IgD-negative memory B cell (primary cell): ENCODE measurements at regions not wholly inside any gene's neighbourhood (a gene's known extent, or its start where the extent isn't known, plus 50 kb on each side); places are given as distances from the start of the nearest gene placed in this dataset.

Experiments used
- H3K27ac Mint-ChIP-seq, 3 donors: one replicate each; pipeline ENCODE4 v1.8.0; 2020 to 2022; ENCODE audit warnings: mild to moderate bottlenecking in 3 of 3, mixed read lengths in 3 of 3, moderate library complexity in 1 of 3
- H3K27me3 Mint-ChIP-seq: one replicate; pipeline ENCODE4 v1.8.0; 2021; ENCODE audit warnings: mixed read lengths
- H3K36me3 Mint-ChIP-seq: one replicate; pipeline ENCODE4 v1.8.0; 2020; ENCODE audit warnings: mild to moderate bottlenecking, mixed read lengths
- H3K4me1 Mint-ChIP-seq, 3 donors: one replicate each; pipeline ENCODE4 v1.8.0; 2020 to 2022; ENCODE audit warnings: mixed read lengths in 3 of 3, mild to moderate bottlenecking in 1 of 3
- H3K4me3 Mint-ChIP-seq, 4 donors: one replicate each; pipeline ENCODE4 v1.8.0; 2020 to 2022; ENCODE audit warnings: mild to moderate bottlenecking in 4 of 4, mixed read lengths in 4 of 4, moderate library complexity in 3 of 4
- H3K9me3 Mint-ChIP-seq, 3 donors: one replicate each; pipeline ENCODE4 v1.8.0; 2020 to 2021; ENCODE audit warnings: mixed read lengths in 3 of 3, mild to moderate bottlenecking in 1 of 3

DNA sequence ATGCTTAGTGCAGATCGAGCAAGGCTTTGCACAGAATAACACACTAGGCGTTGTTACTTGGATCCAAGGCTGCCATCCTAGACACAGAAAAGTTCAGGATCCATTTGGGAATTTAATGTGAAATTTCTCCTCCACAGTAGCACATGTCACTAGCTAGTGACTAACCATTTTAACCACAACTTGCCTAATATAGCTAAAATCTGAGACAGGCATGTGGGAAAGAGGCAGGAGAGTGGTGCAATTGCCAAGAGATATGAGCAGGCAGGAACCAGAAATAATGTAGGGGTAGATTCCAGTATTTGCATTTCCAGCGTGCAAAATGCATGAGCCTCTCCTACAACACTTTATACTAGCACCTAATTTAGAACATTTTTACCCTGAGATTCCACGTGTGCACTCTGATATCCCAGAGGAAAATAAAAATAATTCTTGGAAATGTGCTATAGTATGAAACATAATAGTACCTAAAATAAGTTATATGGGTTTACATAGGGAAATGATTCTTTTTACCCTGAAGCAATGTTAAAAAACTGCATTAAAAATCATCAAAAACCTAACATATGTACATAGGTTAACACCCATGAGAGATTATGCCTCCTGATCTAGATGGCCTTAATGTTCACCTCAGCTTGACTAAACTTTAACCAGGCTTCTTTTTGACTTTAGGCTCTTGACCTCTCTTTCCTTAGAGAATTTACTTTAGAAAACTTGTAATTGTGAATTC lies 1230.6 kb upstream of the NUDT12 start:
- no peaks in the 10 kb centered on the region for H3K36me3 Mint-ChIP-seq
- H3K9me3 Mint-ChIP-seq: peaks cover 0 to 2% (median 0%) of the 10 kb centered on the region in 3 donors
- H3K27ac Mint-ChIP-seq: no peak overlapping the region
- H3K4me1 Mint-ChIP-seq: no peaks in the 10 kb centered on the region
- no peaks in the 10 kb centered on the region for H3K27me3 Mint-ChIP-seq
- H3K4me3 Mint-ChIP-seq: no peak overlapping the region

GRCh38 chr5:104789366-104789765 lies 1226.8 kb upstream of the NUDT12 start:
- no peaks in the 10 kb centered on the region for H3K4me1 Mint-ChIP-seq
- no peaks in the 10 kb centered on the region for H3K36me3 Mint-ChIP-seq
- H3K4me3 Mint-ChIP-seq: no peak overlapping the region
- H3K9me3 Mint-ChIP-seq: peaks cover 3 to 9% (median 3%) of the 10 kb centered on the region in 3 donors
- no peak overlapping the region for H3K27ac Mint-ChIP-seq
- H3K27me3 Mint-ChIP-seq: no peaks in the 10 kb centered on the region

GRCh38 chr5:104785097-104785496 lies 1222.5 kb upstream of the NUDT12 start:
- no peaks in the 10 kb centered on the region for H3K4me1 Mint-ChIP-seq
- peaks cover 3 to 9% (median 8%) of the 10 kb centered on the region in 3 donors for H3K9me3 Mint-ChIP-seq
- no peak overlapping the region for H3K27ac Mint-ChIP-seq
- no peak overlapping the region for H3K4me3 Mint-ChIP-seq
- H3K36me3 Mint-ChIP-seq: no peaks in the 10 kb centered on the region
- H3K27me3 Mint-ChIP-seq: no peaks in the 10 kb centered on the region

GRCh38 chr5:104774372-104774771 lies 1211.8 kb upstream of the NUDT12 start:
- no peaks in the 10 kb centered on the region for H3K4me1 Mint-ChIP-seq
- H3K9me3 Mint-ChIP-seq: peaks cover 1 to 6% (median 6%) of the 10 kb centered on the region in 3 donors
- H3K27ac Mint-ChIP-seq: no peak overlapping the region
- H3K36me3 Mint-ChIP-seq: no peaks in the 10 kb centered on the region
- H3K4me3 Mint-ChIP-seq: no peak overlapping the region
- no peaks in the 10 kb centered on the region for H3K27me3 Mint-ChIP-seq

DNA sequence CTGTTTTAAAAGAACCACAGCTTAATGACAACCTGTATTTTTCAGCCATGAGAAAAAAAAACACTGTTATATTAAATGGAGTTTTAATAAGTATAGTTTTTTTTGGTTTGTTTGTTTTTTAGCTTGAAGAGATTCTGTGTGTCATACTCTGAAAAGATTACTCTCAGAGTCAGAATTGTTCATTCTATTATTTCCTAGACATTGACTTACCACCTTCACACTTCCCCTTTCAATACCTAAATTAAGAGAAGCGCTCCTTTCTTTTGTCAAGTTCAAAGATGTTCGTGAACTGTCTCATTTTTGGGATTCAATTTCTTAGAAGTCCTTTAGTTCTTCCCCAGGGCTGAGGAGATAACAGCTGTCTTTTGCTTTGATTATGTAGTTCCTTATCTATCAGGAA lies 1201.6 kb upstream of the NUDT12 start:
- H3K36me3 Mint-ChIP-seq: no peaks in the 10 kb centered on the region
- H3K27me3 Mint-ChIP-seq: no peaks in the 10 kb centered on the region
- no peaks in the 10 kb centered on the region for H3K4me1 Mint-ChIP-seq
- H3K4me3 Mint-ChIP-seq: no peak overlapping the region
- peaks cover 0 to 12% (median 0%) of the 10 kb centered on the region in 3 donors for H3K9me3 Mint-ChIP-seq
- no peak overlapping the region for H3K27ac Mint-ChIP-seq

GRCh38 chr5:104763216-104763615 lies 1200.6 kb upstream of the NUDT12 start:
- no peak overlapping the region for H3K4me3 Mint-ChIP-seq
- peaks cover 0 to 12% (median 0%) of the 10 kb centered on the region in 3 donors for H3K9me3 Mint-ChIP-seq
- H3K36me3 Mint-ChIP-seq: no peaks in the 10 kb centered on the region
- no peak overlapping the region for H3K27ac Mint-ChIP-seq
- no peaks in the 10 kb centered on the region for H3K4me1 Mint-ChIP-seq
- H3K27me3 Mint-ChIP-seq: no peaks in the 10 kb centered on the region

DNA sequence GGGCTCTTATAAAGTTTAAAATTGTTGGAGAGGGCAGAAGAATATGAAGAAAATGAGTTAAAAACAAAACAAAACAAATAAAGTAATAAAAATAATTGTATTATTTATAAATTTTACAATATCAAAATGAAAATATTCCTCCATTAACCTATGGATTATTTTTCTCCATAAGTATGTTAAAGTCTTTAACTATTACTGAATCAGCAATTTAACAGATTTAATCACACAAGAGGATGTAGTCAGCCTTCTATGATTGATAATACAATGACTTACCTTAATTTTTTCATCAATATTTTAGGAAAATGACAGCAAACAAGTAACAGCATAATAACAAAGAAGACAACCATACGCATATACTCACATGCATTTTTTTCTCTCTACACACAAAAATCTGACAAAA lies 1195.3 kb upstream of the NUDT12 start:
- no peak overlapping the region for H3K4me3 Mint-ChIP-seq
- H3K9me3 Mint-ChIP-seq: peaks cover 0 to 6% (median 4%) of the 10 kb centered on the region in 3 donors
- no peaks in the 10 kb centered on the region for H3K4me1 Mint-ChIP-seq
- H3K36me3 Mint-ChIP-seq: no peaks in the 10 kb centered on the region
- no peaks in the 10 kb centered on the region for H3K27me3 Mint-ChIP-seq
- no peak overlapping the region for H3K27ac Mint-ChIP-seq

DNA sequence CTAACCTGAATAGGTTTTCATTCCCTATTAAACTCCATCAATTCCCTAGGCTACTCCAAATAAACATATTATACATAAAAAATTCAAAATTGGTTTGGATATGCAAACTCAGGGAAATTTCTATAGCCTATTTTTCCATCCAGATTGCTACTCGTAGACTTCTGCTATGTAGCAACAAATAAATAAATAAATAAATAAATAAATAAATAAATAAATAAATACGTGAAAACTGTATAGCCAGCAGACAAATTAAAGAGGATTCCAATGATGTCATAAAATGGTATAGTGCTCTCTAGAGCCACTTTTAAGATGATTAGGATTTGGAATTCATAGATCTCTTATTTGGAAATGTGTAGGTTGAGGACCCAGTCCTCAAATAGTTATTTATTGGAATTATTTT lies 1193.2 kb upstream of the NUDT12 start:
- H3K27me3 Mint-ChIP-seq: no peaks in the 10 kb centered on the region
- no peak overlapping the region for H3K27ac Mint-ChIP-seq
- H3K36me3 Mint-ChIP-seq: no peaks in the 10 kb centered on the region

DNA sequence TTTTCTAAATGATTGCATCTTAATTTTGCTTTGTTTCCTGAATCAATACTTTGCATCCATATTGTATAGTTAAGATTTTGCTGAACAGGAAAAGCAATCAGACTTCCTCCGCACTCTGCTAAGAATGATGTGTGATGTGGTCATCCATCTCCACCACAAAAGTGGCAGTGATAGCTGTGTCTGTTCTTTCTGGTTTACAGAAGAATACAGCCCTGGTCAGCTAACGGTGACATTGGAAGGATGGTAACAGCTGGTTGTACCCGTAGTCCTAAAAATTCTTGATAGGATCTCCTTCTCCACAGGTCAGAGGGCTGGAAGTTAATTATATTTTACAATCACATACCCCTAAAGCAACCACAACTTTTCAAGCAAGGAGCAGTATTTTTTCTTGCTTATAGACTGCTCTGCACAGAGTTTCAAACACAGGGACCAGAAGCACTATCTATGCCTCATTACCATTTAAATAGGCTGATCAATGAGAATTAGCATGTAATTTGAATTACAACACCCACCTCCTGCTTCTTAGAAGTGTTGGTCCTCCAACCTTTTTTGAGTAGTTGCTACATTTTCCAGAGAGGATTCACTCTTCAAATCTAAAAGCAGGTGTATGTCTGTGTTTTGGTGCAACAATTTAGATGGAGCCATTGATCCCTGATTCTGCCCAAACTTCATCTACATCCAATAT lies 1191.9 kb upstream of the NUDT12 start:
- H3K4me3 Mint-ChIP-seq: no peak overlapping the region
- H3K4me1 Mint-ChIP-seq: no peaks in the 10 kb centered on the region
- no peaks in the 10 kb centered on the region for H3K36me3 Mint-ChIP-seq
- peaks cover 0 to 4% (median 0%) of the 10 kb centered on the region in 3 donors for H3K9me3 Mint-ChIP-seq
- no peak overlapping the region for H3K27ac Mint-ChIP-seq
- H3K27me3 Mint-ChIP-seq: no peaks in the 10 kb centered on the region

More for the DNA sequence above, 1193.2 kb upstream of the NUDT12 start:
- Mint-ChIP-seq H3K4me1 (no peaks in the 10 kb centered on the region), H3K9me3 (peaks cover 0 to 4% (median 0%) of the 10 kb centered on the region in 3 donors), H3K4me3 (no peak overlapping the region)

- H3K4me1 Mint-ChIP-seq: no peaks in the 10 kb centered on the region
- H3K27me3 Mint-ChIP-seq: no peaks in the 10 kb centered on the region
- no peak overlapping the region for H3K27ac Mint-ChIP-seq
- peaks cover 0 to 4% (median 0%) of the 10 kb centered on the region in 3 donors for H3K9me3 Mint-ChIP-seq
- H3K4me3 Mint-ChIP-seq: no peak overlapping the region
- no peaks in the 10 kb centered on the region for H3K36me3 Mint-ChIP-seq
Measured at GRCh38 chr5:104751969-104752368, 1189.4 kb upstream of the NUDT12 start.

DNA sequence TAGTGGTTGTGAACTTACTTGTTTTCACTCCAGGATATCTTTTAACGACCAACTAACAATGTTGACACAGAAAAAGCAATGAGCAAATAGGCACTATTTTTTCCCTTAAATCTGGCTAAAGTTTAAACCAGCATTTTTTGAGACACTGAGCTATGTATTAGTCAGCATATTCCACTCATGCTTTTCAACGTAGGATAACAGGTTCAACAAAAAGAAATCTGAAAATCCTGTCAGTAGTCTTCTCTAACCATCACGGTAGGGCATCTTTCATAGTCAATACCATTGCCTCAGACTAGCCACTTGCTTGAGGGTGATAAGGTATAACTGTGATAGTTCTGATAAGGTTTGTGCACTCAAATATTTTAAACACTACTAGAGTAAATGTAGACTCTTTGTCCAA lies 1177.3 kb upstream of the NUDT12 start:
- no peaks in the 10 kb centered on the region for H3K27me3 Mint-ChIP-seq
- H3K36me3 Mint-ChIP-seq: no peaks in the 10 kb centered on the region
- H3K27ac Mint-ChIP-seq: no peak overlapping the region
- H3K4me1 Mint-ChIP-seq: no peaks in the 10 kb centered on the region
- peaks cover 2 to 9% (median 4%) of the 10 kb centered on the region in 3 donors for H3K9me3 Mint-ChIP-seq
- H3K4me3 Mint-ChIP-seq: no peak overlapping the region

DNA sequence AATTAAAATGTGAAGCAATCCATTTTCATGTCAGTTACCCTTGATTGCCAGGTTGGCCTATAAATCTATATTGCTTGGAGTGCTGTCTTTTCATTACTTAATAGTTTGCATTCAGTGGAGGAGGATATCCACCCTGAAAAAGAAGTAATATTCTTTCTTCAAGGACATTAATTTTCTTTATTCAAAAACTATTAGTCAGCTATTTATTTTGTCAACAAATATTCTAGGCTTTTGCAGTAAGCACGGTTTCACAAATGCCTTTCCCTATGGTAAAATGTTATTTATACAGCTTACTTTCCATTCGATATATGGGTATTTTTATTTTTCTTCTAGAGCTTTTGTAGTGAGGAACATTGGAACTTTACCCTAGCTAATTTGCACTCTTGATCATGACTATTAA lies 1176.9 kb upstream of the NUDT12 start:
- no peak overlapping the region for H3K27ac Mint-ChIP-seq
- H3K36me3 Mint-ChIP-seq: no peaks in the 10 kb centered on the region
- H3K9me3 Mint-ChIP-seq: peaks cover 2 to 9% (median 4%) of the 10 kb centered on the region in 3 donors
- H3K27me3 Mint-ChIP-seq: no peaks in the 10 kb centered on the region
- H3K4me3 Mint-ChIP-seq: no peak overlapping the region
- no peaks in the 10 kb centered on the region for H3K4me1 Mint-ChIP-seq

GRCh38 chr5:104736073-104736472 lies 1173.5 kb upstream of the NUDT12 start:
- Mint-ChIP-seq H3K27me3 (no peaks in the 10 kb centered on the region), H3K9me3 (peaks cover 2 to 3% (median 2%) of the 10 kb centered on the region in 3 donors), H3K4me3 (no peak overlapping the region)

GRCh38 chr5:104734046-104734445 lies 1171.5 kb upstream of the NUDT12 start:
- H3K36me3 Mint-ChIP-seq: no peaks in the 10 kb centered on the region
- H3K27ac Mint-ChIP-seq: no peak overlapping the region
- H3K4me3 Mint-ChIP-seq: no peak overlapping the region
- no peaks in the 10 kb centered on the region for H3K27me3 Mint-ChIP-seq
- no peaks in the 10 kb centered on the region for H3K4me1 Mint-ChIP-seq
- H3K9me3 Mint-ChIP-seq: peaks cover 2 to 3% (median 2%) of the 10 kb centered on the region in 3 donors

More at GRCh38 chr5:104736073-104736472, 1173.5 kb upstream of the NUDT12 start:
- H3K27ac Mint-ChIP-seq: no peak overlapping the region
- H3K36me3 Mint-ChIP-seq: no peaks in the 10 kb centered on the region
- no peaks in the 10 kb centered on the region for H3K4me1 Mint-ChIP-seq

DNA sequence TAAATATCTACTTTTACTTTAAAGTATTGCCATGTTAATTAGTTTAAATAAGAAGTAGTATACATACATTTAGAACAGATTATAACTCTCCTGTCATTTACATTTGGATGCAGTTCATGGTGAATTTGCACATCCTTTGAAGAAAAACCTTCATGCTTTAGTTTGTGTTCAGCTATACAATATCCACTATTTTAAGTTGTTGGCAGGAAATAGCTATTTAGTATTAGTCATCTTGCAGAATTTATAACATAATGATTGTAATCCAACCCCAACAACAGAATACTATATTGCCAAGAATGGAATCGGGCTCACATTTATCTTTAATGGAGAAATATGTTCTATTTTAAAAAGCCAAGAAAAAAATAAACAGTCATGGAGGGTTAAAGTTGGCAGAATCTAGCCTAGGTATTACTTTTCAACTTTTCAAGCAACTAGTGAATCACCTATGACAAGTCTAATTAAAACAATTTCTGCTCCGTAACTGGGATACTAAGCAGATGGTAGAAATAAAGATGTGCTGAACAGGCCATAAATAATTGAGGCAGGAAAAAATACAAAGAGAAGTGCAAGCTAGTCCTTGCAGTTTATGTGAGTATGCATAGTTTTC lies 1170.6 kb upstream of the NUDT12 start:
- no peak overlapping the region for H3K27ac Mint-ChIP-seq
- peaks cover 2 to 4% (median 2%) of the 10 kb centered on the region in 3 donors for H3K9me3 Mint-ChIP-seq
- no peaks in the 10 kb centered on the region for H3K4me1 Mint-ChIP-seq
- no peaks in the 10 kb centered on the region for H3K27me3 Mint-ChIP-seq
- no peak overlapping the region for H3K4me3 Mint-ChIP-seq
- no peaks in the 10 kb centered on the region for H3K36me3 Mint-ChIP-seq
